ENCODE measurements at regions not wholly inside any gene's neighbourhood (a gene's known extent, or its start where the extent isn't known, plus 50 kb on each side); places are given as distances from the start of the nearest gene placed in this dataset.

DNA sequence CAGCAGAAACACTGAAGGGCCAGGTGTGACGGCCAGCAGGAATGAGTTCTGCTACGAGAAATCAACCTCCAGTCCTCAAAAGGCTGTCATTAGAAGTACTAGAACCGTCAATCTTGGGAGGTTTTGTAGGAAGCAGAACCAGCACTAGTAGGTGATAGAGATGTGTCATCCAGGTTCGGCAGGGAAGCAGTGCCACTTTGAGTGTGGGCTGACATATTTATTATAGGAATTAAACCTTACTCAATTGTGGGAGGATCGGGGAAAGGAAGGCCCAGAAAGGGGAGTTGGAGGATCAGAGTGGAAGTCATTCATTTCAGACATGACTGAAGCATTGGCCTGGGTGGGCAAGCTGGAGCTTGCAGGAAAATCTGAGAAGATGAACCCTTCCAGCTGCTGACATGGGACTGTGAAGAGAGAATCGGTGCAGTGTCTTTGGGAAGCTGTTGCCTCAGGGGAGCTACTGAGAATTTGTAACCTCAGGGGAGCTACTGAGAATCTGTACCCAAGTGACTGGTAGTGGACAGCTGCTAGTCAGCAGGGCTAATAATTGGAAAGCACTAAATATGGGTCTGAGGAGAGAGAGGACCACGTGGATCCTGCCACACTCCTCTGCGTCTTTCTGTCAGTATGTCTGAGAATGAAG is 177.4 kb downstream of the SPRY1 start:
- no peak for TF ChIP-seq ZNF274 (IDR thresholded peaks at IDR 0.05; ENCODE audit: low read depth, low read length)
- TF ChIP-seq YY1 (IDR thresholded peaks at IDR 0.05; ENCODE audit: insufficient read depth, insufficient read length): no peak
- TF ChIP-seq SUZ12 (IDR thresholded peaks at IDR 0.05; ENCODE audit: extremely low read depth, insufficient read depth, insufficient read length): no peak

Measured in NT2/D1 (cell line).